PC-3 (cell line): ENCODE measurements at regions not wholly inside any gene's neighbourhood (a gene's known extent, or its start where the extent isn't known, plus 50 kb on each side); places are given as distances from the start of the nearest gene placed in this dataset.

Experiments
- EZH2 ChIP-seq: fragments of 300-600 bp; sonication (generic); IDR thresholded peaks from one replicate; pipeline ENCODE4 v1.6.1; 2017; ENCODE audit warnings: antibody characterized with exemption, mild to moderate bottlenecking, low read length; ENCODE audit not compliant: unreplicated experiment
- TF ChIP-seq, protein P1 (sequence below): fragments of 300-600 bp; sonication (generic); conservative IDR thresholded peaks from 2 replicates; pipeline ENCODE4 v1.5.1; 2017; ENCODE audit warnings: antibody characterized with exemption, low read depth, mild to moderate bottlenecking, low read length

DNA sequence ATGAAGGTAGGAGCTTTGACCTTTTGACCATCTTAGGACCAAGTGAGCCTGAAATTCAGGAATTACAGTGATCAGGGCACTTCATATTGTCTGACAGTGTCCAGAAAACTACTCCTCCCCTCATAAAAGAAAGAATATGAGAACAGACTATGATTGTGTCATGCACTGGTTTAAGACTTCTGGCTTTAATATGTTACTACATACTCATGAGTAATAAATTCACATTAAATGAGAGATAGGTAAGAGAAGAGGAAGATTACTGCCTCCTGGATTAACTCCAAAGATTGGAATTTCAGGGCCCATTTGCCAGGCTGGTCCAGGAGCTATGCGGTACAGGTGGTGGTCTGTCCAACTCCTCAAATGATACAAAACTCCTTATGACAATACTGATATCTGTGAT is 213.5 kb upstream of the ADRA1B start:
- TF ChIP-seq, protein P1, sequence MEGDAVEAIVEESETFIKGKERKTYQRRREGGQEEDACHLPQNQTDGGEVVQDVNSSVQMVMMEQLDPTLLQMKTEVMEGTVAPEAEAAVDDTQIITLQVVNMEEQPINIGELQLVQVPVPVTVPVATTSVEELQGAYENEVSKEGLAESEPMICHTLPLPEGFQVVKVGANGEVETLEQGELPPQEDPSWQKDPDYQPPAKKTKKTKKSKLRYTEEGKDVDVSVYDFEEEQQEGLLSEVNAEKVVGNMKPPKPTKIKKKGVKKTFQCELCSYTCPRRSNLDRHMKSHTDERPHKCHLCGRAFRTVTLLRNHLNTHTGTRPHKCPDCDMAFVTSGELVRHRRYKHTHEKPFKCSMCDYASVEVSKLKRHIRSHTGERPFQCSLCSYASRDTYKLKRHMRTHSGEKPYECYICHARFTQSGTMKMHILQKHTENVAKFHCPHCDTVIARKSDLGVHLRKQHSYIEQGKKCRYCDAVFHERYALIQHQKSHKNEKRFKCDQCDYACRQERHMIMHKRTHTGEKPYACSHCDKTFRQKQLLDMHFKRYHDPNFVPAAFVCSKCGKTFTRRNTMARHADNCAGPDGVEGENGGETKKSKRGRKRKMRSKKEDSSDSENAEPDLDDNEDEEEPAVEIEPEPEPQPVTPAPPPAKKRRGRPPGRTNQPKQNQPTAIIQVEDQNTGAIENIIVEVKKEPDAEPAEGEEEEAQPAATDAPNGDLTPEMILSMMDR = no peak
- no peak for TF ChIP-seq EZH2
